ENCODE measurements at regions not wholly inside any gene's neighbourhood (a gene's known extent, or its start where the extent isn't known, plus 50 kb on each side); places are given as distances from the start of the nearest gene placed in this dataset.

DNA sequence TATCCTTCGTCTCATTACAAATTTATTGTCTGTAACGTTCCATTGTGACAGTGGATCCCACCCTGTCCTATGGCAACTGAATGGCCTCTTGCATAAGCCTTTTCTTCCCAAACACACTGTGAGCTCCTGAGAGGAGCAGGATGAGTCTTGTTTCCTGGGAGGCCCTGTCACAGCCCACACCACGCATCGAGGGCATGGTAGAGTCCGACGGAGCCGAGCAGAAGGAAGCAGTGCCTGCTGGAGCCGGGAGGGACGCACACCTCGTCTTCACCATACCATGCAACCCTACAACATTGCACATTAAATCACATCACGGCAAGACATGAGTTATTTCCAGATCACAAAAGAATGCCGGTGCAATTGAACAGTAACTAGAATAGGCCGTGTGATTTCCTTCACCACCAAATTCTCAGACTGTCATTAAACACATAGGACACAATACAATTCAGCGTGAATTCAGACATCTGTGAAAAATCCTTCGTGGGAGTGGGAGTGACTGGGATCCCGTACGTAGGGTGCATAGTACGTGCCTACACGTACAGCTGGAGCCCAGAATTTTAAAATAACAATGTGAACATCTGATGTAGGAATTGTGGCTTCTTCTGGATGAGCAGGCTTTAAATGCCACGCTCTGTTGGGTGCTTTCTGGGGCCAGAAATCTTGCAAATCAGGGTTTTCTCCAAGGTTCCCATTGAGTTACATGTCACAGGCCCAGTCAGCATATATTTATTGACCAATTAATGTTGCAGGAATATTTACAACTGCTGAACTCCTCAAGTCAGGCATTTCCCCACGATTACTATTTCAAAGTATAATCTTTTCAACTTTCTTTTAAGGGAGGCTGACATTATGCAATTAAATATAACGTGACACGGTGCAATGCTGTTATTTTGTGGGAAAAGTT is 201.8 kb downstream of the TTLL2 start:
- TF ChIP-seq, protein P1, sequence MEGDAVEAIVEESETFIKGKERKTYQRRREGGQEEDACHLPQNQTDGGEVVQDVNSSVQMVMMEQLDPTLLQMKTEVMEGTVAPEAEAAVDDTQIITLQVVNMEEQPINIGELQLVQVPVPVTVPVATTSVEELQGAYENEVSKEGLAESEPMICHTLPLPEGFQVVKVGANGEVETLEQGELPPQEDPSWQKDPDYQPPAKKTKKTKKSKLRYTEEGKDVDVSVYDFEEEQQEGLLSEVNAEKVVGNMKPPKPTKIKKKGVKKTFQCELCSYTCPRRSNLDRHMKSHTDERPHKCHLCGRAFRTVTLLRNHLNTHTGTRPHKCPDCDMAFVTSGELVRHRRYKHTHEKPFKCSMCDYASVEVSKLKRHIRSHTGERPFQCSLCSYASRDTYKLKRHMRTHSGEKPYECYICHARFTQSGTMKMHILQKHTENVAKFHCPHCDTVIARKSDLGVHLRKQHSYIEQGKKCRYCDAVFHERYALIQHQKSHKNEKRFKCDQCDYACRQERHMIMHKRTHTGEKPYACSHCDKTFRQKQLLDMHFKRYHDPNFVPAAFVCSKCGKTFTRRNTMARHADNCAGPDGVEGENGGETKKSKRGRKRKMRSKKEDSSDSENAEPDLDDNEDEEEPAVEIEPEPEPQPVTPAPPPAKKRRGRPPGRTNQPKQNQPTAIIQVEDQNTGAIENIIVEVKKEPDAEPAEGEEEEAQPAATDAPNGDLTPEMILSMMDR (IDR thresholded peaks at IDR 0.05; ENCODE audit: low read depth, low read length, poor library complexity, severe bottlenecking) = no peak
- TF ChIP-seq EZH2phosphoT487 (IDR thresholded peaks at IDR 0.05; ENCODE audit: borderline replicate concordance, low read length) = no peak

Measured in DOHH2 (cell line).